ENCODE measurements at regions not wholly inside any gene's neighbourhood (a gene's known extent, or its start where the extent isn't known, plus 50 kb on each side); places are given as distances from the start of the nearest gene placed in this dataset.
A peak's percentile ranks its signal among the peaks of the same experiment; 100 is the strongest.

DNA sequence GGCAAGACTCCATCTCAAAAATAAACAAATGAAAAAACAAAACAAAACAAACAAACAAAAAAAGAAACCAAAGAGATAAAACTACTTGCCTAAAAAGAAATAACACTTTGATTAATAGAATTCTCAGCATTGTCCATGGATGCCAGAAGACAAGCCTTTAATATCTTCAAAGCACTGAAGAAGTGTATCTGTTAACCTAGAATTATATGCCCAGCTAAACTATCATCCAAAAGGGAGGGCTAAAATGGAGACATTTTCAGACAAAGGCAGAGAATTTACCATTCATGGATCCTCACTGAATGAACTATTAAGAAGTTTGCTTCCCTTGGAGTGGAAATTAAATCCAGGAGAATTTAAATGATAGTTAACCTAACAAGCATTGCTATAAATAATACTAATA is 130.1 kb upstream of the SEC14L1 start:
- DNase-seq (ENCODE audit: low read depth) = no peak
- TF ChIP-seq, protein P1, sequence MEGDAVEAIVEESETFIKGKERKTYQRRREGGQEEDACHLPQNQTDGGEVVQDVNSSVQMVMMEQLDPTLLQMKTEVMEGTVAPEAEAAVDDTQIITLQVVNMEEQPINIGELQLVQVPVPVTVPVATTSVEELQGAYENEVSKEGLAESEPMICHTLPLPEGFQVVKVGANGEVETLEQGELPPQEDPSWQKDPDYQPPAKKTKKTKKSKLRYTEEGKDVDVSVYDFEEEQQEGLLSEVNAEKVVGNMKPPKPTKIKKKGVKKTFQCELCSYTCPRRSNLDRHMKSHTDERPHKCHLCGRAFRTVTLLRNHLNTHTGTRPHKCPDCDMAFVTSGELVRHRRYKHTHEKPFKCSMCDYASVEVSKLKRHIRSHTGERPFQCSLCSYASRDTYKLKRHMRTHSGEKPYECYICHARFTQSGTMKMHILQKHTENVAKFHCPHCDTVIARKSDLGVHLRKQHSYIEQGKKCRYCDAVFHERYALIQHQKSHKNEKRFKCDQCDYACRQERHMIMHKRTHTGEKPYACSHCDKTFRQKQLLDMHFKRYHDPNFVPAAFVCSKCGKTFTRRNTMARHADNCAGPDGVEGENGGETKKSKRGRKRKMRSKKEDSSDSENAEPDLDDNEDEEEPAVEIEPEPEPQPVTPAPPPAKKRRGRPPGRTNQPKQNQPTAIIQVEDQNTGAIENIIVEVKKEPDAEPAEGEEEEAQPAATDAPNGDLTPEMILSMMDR (IDR thresholded peaks at IDR 0.05; ENCODE audit: insufficient read depth, low read length, poor library complexity, severe bottlenecking) = no peak
- H3K36me3 ChIP-seq (ENCODE audit: control insufficient read depth, insufficient read depth, low read length) = no peaks in the 10 kb centered on the region
- no peak overlapping the region for H3K4me3 ChIP-seq (ENCODE audit: low read depth, low read length)
- peaks cover 4% of the 10 kb centered on the region for H3K27me3 ChIP-seq (ENCODE audit: control insufficient read depth, insufficient read depth, low read length)

- peaks cover 4% of the 10 kb centered on the region for H3K27me3 ChIP-seq (ENCODE audit: control insufficient read depth, insufficient read depth, low read length)
- DNase-seq (ENCODE audit: low read depth) = no peak
- no peak overlapping the region for H3K4me3 ChIP-seq (ENCODE audit: low read depth, low read length)
- TF ChIP-seq, protein P1 (IDR thresholded peaks at IDR 0.05; ENCODE audit: insufficient read depth, low read length, poor library complexity, severe bottlenecking) = peak; percentile 59
- H3K36me3 ChIP-seq (ENCODE audit: control insufficient read depth, insufficient read depth, low read length) = no peaks in the 10 kb centered on the region
These were observed 129.4 kb upstream of the SEC14L1 start for GRCh38 chr17:77011173-77012011.

DNA sequence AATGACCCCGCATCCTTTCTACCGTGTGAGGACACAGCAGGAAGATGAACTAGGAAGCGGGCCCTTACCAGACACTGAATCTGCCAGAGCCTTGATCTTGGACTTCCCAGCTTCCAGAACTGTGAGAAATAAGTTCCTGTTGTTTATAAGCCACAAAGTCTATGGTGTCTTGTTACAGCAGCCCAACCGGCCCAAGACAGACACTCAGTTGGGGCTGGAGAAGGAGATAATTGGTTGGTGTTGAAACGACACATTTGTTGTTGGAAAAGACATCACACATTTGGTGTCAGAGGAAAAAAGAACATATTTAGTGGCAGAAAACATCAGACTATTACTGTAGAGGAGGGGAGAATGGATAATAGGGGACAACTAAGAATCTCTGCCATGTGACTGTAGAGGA is 122.3 kb upstream of the SEC14L1 start:
- TF ChIP-seq, protein P1 (IDR thresholded peaks at IDR 0.05; ENCODE audit: insufficient read depth, low read length, poor library complexity, severe bottlenecking) = no peak

GRCh38 chr17:77019893-77020379 is 120.8 kb upstream of the SEC14L1 start:
- no peak for DNase-seq (ENCODE audit: low read depth)
- Histone ChIP-seq H3K27me3 (ENCODE audit: control insufficient read depth, insufficient read depth, low read length) (peaks cover 5% of the 10 kb centered on the region), H3K4me3 (ENCODE audit: low read depth, low read length) (no peak overlapping the region), H3K36me3 (ENCODE audit: control insufficient read depth, insufficient read depth, low read length) (no peaks in the 10 kb centered on the region)
- TF ChIP-seq, protein P1 (IDR thresholded peaks at IDR 0.05; ENCODE audit: insufficient read depth, low read length, poor library complexity, severe bottlenecking) = no peak

More for the DNA sequence above, 122.3 kb upstream of the SEC14L1 start:
- Histone ChIP-seq H3K27me3 (ENCODE audit: control insufficient read depth, insufficient read depth, low read length) (no peaks in the 10 kb centered on the region), H3K4me3 (ENCODE audit: low read depth, low read length) (no peak overlapping the region), H3K36me3 (ENCODE audit: control insufficient read depth, insufficient read depth, low read length) (no peaks in the 10 kb centered on the region)
- DNase-seq (ENCODE audit: low read depth) = no peak

GRCh38 chr17:77020973-77021372 is 119.8 kb upstream of the SEC14L1 start:
- H3K4me3 ChIP-seq (ENCODE audit: low read depth, low read length) = no peak overlapping the region
- H3K36me3 ChIP-seq (ENCODE audit: control insufficient read depth, insufficient read depth, low read length) = no peaks in the 10 kb centered on the region
- DNase-seq (ENCODE audit: low read depth) = no peak
- peaks cover 5% of the 10 kb centered on the region for H3K27me3 ChIP-seq (ENCODE audit: control insufficient read depth, insufficient read depth, low read length)
- TF ChIP-seq, protein P1 (IDR thresholded peaks at IDR 0.05; ENCODE audit: insufficient read depth, low read length, poor library complexity, severe bottlenecking) = no peak

Data from kidney epithelial cell (primary cell).